ENCODE measurements at regions not wholly inside any gene's neighbourhood (a gene's known extent, or its start where the extent isn't known, plus 50 kb on each side); places are given as distances from the start of the nearest gene placed in this dataset.

DNA sequence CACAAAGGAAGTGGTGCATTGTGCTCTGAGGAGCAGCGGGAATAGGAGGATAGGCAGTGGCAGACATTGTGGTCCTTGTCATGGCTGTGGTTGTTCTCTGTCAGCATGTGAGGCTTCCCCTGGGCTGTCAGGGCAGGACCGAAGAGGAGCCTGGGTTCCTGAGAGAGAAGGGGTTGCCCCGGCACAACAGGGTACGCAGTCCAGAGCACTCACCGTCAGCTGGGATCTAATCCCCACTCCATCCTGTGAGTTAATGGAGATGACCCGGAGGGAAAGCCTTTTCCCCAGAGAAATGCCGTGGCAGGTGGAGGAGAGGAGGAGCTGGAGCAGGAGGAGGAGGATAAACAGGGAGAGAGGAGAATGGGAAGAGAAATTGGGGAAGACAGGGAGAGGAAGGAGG, 396.7 kb upstream of the HS6ST1 start:
- no peak for DNase-seq

DNA sequence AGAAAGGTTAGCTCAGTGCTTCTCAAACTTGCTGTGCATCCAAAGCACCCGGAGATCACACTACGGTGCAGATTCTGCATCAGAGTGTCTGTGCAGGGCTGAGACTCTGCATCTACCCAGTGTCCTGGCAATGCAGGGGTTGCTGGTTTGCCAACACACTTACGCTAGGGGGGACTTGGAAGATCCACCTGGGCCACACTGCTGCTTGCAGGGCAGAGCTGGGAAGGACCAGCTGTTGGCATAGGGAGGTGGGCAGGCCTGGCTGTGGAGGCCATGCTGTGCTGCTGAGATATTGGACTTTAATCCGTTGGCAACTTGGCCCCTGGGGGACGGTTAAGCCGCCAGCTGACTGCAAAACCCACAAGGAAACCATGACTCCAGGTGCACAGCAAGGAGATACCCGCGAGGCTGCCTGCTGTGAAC, 397.6 kb upstream of the HS6ST1 start:
- DNase-seq: no peak

DNA sequence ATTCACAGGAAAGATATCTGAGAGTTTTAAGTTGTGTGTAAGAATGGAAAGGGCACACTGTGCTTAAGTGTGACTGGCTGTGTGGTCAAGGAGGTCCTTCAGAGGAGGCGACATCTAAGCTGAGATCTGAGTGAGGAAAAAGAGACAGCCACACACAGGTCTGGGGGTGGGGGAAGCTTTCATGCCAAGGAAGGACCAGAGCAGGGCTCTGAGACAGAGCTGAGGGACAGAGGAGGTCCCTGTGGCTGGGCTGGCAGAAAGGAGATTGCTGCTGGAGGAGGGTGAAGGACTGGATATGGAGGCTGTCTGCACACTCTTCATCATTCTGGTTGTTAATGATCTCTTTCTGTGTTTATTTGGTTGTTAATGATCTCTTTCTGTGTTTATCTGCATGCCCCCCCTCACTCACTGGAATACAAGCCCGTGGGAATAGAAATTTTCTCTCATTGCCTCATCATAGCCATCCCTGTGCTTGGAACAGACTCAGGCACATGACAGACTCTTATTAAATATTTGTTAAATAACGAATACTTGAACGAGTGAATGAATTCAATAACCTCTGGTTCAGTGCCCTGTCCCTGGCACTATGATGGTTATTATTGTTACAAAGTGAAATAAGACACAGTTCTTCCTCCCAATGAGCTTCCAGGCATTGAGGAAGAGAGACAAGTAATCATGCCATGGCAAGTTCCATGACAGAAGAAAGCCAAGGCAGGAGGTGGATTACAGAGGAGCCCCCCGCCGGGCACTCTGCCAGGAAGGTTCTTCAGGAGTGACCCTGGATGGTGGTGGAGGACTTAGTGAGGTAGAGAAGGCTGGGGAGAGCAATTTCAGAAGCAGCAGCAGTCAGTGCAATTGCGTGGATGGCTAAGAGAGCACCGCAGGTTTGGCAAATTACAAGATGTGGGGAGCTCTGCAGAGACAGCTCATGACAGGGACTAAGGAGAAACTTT, 399.4 kb upstream of the HS6ST1 start:
- no peak for DNase-seq

- no peak for DNase-seq
Measured at GRCh38 chr2:128720080-128721022, 401.7 kb upstream of the HS6ST1 start.

DNA sequence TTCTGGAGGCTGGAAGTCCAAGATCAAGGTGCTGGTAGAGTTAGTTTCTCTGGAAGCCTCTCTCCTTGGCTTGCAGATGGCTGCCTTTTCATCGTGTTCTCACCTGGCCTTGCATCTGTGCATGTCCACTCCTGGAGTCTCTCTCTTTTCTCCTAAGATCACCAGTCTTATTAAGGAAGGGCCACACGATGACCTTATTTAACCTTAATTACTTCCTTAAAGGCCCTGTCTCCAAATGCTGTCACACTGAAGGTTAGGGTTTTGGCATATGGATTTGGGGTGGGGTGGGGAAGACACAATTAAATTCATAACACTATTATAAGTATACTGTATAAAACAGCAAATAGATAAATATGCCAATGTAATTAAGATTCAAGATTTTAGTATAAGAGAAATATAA, 402.4 kb upstream of the HS6ST1 start:
- no peak for DNase-seq

GRCh38 chr2:128722489-128722888, 403.8 kb upstream of the HS6ST1 start:
- no peak for DNase-seq

GRCh38 chr2:128724547-128724946, 405.9 kb upstream of the HS6ST1 start:
- DNase-seq: no peak

DNA sequence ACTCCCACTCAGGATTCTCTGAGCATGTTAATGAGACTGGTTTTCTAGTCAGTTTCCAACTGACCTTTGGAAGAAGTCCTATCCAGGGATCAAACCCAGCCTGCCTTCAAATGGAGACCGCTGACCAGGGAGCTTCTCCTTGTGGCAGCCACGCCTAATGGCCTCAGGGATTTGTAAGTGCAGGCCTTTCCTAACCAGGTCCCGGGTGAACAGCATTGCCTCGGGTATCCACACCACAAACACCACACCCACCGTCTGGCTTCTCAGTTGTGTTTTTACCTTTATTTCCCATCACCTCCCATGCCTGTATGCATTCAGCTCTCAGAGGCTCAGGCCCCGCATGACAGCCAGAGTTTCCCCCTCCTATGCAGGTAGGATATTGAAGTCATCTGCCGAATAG, 406.3 kb upstream of the HS6ST1 start:
- DNase-seq: no peak

DNA sequence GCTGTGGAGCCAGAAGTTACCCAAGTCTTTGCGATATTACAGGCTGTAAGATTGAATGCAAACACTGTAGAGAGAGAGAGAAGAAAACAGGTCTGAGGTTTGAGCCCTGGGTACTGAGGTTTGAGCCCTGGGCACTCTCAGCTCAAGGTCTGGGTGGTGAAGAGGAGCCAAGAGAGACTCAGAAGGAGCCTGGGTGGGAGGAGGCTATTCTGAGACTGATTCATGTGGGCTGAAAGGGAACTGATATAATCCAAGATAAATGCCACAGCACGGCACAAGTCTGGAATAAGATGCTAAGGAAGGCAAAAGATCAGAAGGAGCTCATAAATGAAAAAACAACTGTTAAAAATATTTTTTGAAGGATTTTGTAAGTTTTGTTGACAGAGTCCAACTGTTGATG, 407.6 kb upstream of the HS6ST1 start:
- DNase-seq: no peak

DNA sequence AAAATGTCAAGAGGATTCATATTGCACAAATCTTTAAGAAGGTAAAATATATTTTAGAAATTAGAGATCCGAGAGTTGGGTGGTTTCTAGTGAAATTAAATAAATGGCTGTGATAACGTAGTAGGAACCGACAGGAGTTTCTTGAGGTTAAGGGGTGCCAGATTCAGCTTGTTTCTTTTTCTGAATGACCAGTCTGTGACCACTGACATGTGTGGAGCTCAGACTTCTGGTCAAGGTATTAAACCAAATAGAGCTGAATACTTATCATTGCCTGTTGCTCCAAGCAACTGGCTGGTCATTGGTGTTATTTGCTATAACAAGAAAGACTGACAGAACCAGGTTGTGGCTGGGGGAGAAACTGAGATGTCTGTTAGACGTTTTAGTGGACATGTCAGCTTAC, 408.2 kb upstream of the HS6ST1 start:
- DNase-seq: no peak

DNA sequence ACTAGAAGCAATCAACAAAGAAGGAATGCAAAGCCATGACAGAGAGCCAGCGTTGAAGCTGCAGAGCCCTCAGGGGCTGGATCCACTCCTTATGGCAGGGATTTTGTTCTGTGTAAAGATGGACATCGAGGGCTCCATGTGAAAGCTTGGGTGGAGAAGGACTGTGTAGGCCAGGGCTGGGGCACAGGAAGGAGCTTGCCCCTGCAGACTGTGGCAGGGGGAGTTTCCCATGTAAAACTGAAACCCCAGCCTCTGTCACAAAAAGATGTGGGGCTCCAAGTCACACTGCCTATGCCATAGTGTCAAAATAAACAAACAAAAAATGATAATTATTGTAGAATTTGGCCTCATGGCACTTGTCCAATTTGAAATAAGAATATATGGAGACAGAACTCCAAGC, 408.7 kb upstream of the HS6ST1 start:
- no peak for DNase-seq

DNA sequence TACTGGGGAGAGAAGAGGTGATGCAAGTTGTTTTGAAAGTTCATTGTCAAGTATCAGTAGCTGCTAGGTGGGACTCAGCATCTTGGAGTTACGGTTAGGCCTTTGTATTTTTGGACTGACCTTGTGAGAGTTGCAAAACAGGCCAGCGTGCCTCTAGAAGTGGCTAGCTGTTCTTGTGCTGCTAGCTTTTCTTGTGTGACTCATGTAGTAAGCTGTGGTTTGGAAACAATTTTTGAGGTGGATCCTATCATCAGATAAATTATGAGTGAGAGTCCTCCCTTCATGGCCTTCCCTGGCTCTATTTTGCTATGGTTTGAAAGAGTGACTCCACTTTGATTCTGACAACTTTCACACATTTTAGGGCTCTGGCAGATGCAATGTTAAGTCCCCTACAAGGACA, 409.2 kb upstream of the HS6ST1 start:
- DNase-seq: no peak

DNA sequence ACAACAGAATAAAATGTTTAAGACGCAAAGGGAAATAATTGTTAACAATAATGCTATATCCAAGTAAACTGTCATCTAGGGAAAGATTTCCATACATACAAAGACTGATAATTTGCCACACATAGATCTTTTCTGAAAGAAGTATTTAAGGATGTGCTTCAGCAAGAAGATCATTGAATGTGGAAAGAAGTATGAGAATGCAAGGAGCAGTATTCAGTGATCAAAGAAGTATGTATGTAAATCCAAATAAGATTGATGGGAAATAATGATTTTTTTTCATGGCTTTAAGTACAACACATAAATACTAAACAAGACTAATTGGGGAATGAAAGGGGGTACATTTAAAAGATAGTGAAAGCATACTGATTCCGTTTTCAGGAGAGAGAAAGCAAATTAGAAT, 410.4 kb upstream of the HS6ST1 start:
- no peak for DNase-seq

GRCh38 chr2:128731994-128732650, 413.5 kb upstream of the HS6ST1 start:
- DNase-seq: no peak

DNA sequence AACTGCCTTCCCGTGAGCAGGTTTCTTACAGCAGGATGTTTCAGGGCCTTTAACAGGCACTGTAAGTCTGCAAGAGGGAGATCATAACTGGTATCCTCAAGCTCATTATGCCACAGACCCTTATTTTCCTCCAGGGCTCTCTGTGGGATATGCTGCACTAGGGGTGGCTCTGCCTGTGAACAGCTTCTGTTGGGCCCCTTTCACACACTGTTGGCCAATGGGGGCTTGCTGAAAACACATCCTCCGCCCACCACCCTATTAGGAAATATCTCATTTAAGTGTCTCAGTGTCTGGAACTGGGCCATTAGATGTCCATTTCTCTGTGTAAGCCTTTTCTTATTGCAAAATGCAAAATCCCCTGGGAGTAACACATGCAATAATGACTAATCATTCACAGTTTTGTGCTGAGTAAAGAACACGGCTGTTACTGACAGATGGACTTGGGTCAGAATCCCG, 414.3 kb upstream of the HS6ST1 start:
- DNase-seq: no peak

DNA sequence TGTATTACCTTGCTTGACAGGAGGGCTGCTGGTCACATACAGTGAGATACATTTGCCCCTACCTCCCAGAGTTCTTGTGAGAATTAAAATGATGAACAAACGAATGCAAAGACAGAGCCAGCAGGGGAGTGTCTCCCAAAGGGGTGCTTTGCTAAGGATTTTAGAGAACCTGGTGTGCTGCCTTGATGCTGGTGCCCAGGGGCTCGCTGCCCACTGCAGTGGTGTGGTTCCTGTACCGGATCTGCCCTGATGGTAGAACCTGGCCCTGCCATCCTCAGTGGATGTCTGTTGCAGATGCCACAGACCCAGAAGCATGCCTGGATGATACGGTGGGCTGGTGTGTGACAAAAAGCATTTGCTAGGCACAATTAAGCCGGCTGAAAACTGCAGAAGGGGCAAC, 414.8 kb upstream of the HS6ST1 start:
- DNase-seq: no peak

GRCh38 chr2:128734521-128735295, 416.0 kb upstream of the HS6ST1 start:
- DNase-seq: no peak

DNA sequence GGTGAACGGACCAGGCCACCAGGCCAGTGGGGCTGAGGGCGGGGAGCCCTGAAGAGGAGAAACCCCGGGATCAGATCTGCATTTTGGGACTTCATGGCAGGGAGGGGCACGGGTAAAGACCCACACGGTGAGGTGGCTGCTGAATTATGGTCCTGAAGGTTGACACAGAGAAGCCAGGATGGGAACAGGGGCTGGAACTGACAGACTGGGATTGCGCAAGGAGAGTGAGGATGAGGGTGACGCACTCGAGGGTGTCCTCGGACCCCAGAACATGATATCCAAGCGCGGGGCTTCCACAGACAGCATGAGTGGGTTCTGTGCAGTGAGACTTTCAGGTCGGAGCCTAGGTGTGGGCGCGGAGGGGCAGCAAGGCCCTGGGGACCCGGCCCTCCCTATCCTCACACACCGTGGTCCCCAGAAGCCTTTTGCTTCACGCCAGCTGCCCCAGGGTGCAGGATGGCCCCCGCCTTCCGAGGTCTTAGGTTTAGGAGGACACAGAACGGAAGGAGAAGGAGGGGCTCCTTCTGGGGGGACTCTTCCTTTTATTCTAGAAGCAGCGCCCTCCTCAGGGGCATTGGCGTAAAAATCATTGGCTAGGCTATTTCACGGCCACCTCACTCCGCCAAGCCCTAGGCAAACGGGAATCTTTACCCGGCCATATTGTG, 416.8 kb upstream of the HS6ST1 start:
- no peak for DNase-seq

DNA sequence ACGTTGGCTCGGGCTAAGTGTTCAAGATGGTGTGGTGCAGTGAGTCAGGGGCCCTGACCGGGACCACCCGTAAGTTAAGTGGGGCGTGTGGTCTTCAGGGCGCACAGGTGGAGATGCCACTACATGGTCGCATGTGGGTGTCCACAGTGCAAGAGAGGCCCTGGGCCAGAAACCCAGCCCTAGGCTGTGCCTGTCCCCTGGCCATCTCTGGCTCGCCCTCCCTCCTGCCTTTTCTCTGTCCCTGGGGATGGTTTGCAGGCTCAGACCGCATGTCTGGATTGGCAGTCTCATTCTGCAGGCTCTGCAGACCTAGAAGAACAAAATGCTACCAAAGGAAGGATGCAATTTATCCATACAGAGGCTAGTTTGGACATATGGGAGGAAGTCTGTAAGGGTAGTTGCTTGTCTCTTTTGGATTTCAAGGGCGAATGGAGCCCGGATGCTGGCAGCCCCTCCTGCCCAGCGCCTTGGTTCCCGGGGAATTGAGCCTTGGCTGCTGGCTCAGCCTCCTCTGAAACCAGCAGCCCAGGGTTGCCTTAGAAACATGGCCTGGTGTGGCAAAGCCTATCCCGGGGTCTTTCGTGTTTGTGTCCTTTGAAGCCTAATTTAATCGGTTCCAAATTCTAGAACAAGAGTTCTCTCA, 417.5 kb upstream of the HS6ST1 start:
- DNase-seq: no peak

GRCh38 chr2:128736689-128737545, 418.2 kb upstream of the HS6ST1 start:
- DNase-seq: no peak

- DNase-seq: no peak
Measured at GRCh38 chr2:128737546-128737826, 418.8 kb upstream of the HS6ST1 start.
